ENCODE measurements at regions not wholly inside any gene's neighbourhood (a gene's known extent, or its start where the extent isn't known, plus 50 kb on each side); places are given as distances from the start of the nearest gene placed in this dataset.
"Not testable (repeated sequence)": the region's sequence is repeated elsewhere in the genome, so short reads cannot be mapped to it uniquely, and the experiment has no call there.

DNA sequence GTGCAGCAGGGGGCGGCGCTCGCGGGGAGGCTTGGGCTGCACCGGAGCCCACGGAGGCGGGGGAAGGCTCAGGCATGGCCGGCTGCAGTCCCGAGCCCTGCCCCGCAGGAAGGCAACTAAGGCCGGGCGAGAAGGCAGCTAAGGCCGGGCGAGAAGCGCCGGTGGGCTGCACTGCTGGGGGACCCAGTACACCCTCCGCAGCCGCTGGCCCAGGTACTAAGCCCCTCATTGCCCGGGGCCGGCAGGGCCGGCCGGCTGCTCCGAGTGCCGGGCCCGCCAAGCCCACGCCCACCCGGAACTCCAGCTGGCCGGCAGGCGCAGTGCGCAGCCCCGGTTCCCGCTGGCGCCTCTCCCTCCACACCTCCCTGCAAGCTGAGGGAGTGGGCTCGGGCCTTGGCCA is 150.0 kb downstream of the SMIM20 start:
- TF ChIP-seq, protein P1, sequence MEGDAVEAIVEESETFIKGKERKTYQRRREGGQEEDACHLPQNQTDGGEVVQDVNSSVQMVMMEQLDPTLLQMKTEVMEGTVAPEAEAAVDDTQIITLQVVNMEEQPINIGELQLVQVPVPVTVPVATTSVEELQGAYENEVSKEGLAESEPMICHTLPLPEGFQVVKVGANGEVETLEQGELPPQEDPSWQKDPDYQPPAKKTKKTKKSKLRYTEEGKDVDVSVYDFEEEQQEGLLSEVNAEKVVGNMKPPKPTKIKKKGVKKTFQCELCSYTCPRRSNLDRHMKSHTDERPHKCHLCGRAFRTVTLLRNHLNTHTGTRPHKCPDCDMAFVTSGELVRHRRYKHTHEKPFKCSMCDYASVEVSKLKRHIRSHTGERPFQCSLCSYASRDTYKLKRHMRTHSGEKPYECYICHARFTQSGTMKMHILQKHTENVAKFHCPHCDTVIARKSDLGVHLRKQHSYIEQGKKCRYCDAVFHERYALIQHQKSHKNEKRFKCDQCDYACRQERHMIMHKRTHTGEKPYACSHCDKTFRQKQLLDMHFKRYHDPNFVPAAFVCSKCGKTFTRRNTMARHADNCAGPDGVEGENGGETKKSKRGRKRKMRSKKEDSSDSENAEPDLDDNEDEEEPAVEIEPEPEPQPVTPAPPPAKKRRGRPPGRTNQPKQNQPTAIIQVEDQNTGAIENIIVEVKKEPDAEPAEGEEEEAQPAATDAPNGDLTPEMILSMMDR (IDR thresholded peaks at IDR 0.05; ENCODE audit: borderline replicate concordance, extremely low read depth, low read length, poor library complexity, severe bottlenecking) = not testable (repeated sequence)
- TF ChIP-seq EZH2 (IDR thresholded peaks at IDR 0.05; ENCODE audit: borderline replicate concordance, low read depth, low read length, severe bottlenecking) = not testable (repeated sequence)
